ENCODE measurements at regions not wholly inside any gene's neighbourhood (a gene's known extent, or its start where the extent isn't known, plus 50 kb on each side); places are given as distances from the start of the nearest gene placed in this dataset.

- TF ChIP-seq RAD21 (IDR thresholded peaks at IDR 0.05; ENCODE audit: low read depth) (no peak), ZBTB7A (IDR thresholded peaks at IDR 0.05; ENCODE audit: low read depth) (no peak), TEAD4 (IDR thresholded peaks at IDR 0.05) (no peak), TCF12 (IDR thresholded peaks at IDR 0.05; ENCODE audit: low read depth) (no peak), YY1 (IDR thresholded peaks at IDR 0.05; ENCODE audit: low read depth) (no peak), CREB1 (IDR thresholded peaks at IDR 0.05; ENCODE audit: low read depth) (no peak), MAX (IDR thresholded peaks at IDR 0.05) (no peak), FOXM1 (IDR thresholded peaks at IDR 0.05; ENCODE audit: borderline replicate concordance, low read depth) (no peak), CEBPB (IDR thresholded peaks at IDR 0.05) (no peak), EP300 (IDR thresholded peaks at IDR 0.05; ENCODE audit: borderline replicate concordance) (no peak), REST (IDR thresholded peaks at IDR 0.05; ENCODE audit: low read depth) (no peak), EGR1 (IDR thresholded peaks at IDR 0.05) (no peak), NFIC (IDR thresholded peaks at IDR 0.05) (no peak), TAF1 (IDR thresholded peaks at IDR 0.05; ENCODE audit: low read depth) (no peak)
- TF ChIP-seq, protein P1, sequence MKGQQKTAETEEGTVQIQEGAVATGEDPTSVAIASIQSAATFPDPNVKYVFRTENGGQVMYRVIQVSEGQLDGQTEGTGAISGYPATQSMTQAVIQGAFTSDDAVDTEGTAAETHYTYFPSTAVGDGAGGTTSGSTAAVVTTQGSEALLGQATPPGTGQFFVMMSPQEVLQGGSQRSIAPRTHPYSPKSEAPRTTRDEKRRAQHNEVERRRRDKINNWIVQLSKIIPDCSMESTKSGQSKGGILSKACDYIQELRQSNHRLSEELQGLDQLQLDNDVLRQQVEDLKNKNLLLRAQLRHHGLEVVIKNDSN (IDR thresholded peaks at IDR 0.05): no peak
These were observed 206.6 kb downstream of the ESM1 start for GRCh38 chr5:54778783-54779182.

DNA sequence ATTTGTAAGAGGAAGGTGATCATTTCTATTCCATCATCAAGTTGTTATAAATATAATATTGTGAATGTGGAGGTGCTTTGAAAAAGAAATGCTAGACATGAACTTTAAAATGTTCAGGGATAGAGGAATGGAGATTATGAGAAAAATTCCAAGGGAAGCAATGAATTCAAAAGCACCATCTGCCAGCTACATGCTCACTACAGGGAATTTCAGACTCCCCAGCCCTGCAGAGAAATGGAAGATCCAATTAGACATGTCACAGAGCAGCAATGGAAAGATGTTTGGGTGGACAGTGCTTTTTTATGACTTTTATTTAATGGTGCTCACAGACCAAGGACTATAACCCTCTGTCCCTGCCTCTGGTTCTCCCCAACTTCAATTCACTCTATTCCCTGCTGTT is 209.7 kb downstream of the ESM1 start:
- TF ChIP-seq RAD21 (IDR thresholded peaks at IDR 0.05; ENCODE audit: low read depth) (no peak), EP300 (IDR thresholded peaks at IDR 0.05; ENCODE audit: borderline replicate concordance) (no peak), CREB1 (IDR thresholded peaks at IDR 0.05; ENCODE audit: low read depth) (no peak)

DNA sequence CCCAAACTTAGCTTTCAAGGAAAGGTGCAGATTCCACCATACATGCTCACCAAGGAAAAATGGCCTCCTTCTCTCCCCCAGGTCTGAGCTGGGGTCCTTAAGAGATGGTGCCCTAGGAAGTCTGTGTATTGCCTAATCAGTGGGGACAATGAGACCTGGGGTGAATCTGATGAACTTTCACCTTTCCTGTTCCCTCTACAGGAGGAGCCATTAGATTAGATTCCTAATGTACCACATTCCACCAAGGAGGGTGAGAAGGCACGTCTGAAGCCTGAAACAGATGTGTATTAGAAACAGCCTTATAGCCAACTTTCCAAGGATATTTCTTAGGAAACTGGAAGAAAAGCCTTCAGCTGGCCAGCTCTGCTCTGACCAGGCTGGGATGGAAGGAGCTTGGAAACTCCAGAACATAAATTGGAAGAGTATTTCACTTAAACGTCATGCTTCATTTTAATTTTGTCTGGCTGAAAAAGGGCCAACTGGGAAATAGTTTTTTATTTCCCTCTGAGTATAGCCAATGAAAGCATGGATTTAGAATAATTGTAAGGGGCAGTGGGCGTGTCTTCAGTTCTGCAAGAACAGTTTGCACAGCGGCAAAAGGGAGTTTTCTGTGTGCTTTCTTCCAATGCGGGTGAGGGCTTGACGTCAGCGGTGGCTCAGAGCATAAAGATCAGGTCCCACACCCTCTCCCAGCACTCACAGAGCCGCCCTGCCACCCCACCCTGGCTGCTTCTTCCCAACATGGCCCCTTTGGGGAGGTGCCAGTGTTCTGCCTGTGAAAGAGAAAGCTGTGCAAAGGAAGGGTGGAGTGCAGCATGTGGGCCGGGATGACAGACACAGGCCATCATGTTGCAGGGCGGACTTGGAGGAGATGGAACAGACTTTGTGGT is 210.9 kb downstream of the ESM1 start:
- TF ChIP-seq MAX (IDR thresholded peaks at IDR 0.05): no peak
- no peak for TF ChIP-seq RAD21 (IDR thresholded peaks at IDR 0.05; ENCODE audit: low read depth)
- TF ChIP-seq TAF1 (IDR thresholded peaks at IDR 0.05; ENCODE audit: low read depth): no peak
- TF ChIP-seq YY1 (IDR thresholded peaks at IDR 0.05; ENCODE audit: low read depth): no peak
- TF ChIP-seq, protein P1 (IDR thresholded peaks at IDR 0.05): no peak
- TF ChIP-seq CREB1 (IDR thresholded peaks at IDR 0.05; ENCODE audit: low read depth): no peak
- no peak for TF ChIP-seq REST (IDR thresholded peaks at IDR 0.05; ENCODE audit: low read depth)

- no peak for TF ChIP-seq MAX (IDR thresholded peaks at IDR 0.05)
- no peak for TF ChIP-seq YY1 (IDR thresholded peaks at IDR 0.05; ENCODE audit: low read depth)
- no peak for TF ChIP-seq RAD21 (IDR thresholded peaks at IDR 0.05; ENCODE audit: low read depth)
- TF ChIP-seq FOXM1 (IDR thresholded peaks at IDR 0.05; ENCODE audit: borderline replicate concordance, low read depth): no peak
- no peak for TF ChIP-seq REST (IDR thresholded peaks at IDR 0.05; ENCODE audit: low read depth)
- TF ChIP-seq CEBPB (IDR thresholded peaks at IDR 0.05): no peak
- TF ChIP-seq EGR1 (IDR thresholded peaks at IDR 0.05): no peak
These were observed 212.7 kb downstream of the ESM1 start for GRCh38 chr5:54772684-54773083.
